H1 (cell line): ENCODE measurements at regions not wholly inside any gene's neighbourhood (a gene's known extent, or its start where the extent isn't known, plus 50 kb on each side); places are given as distances from the start of the nearest gene placed in this dataset.

ENCODE experiments used
- CREB1 ChIP-seq: IDR thresholded peaks from 2 replicates; pipeline ENCODE4 v1.6.1; 2012; ENCODE audit warnings: inconsistent platforms
- EZH2 ChIP-seq: fragments of 200-600 bp; sonication (generic); IDR thresholded peaks from 2 replicates; pipeline ENCODE4 v1.7.1; 2012; ENCODE audit warnings: low read depth, mild to moderate bottlenecking, moderate library complexity, low read length, inconsistent platforms; ENCODE audit not compliant: severe bottlenecking
- POLR2AphosphoS5 ChIP-seq: IDR thresholded peaks from 2 replicates; pipeline ENCODE4 v1.6.1; 2011; ENCODE audit warnings: low read depth, low read length
- YY1 ChIP-seq: IDR thresholded peaks from 2 replicates; pipeline ENCODE4 v1.6.1; 2011; ENCODE audit warnings: low read depth, mild to moderate bottlenecking, low read length
- TF ChIP-seq, protein P1 (sequence below), 3 experiments: IDR thresholded peaks; 1 replicate in 2 of 3; 2 replicates in 1 of 3; pipeline versions ENCODE4 v1.5.1 to v1.6.1; 2011; ENCODE audit warnings: low read length in 3 of 3, mild to moderate bottlenecking in 3 of 3, inconsistent platforms in 2 of 3, low read depth in 1 of 3, moderate library complexity in 1 of 3; ENCODE audit not compliant: insufficient read depth in 1 of 3; ENCODE audit errors: control extremely low read depth in 1 of 3
- TF ChIP-seq, protein P2 (sequence below): IDR thresholded peaks from 2 replicates; pipeline ENCODE4 v1.6.1; 2011; ENCODE audit warnings: low read length, improper control_type of control experiment
- TF ChIP-seq, protein P3 (sequence below): IDR thresholded peaks from 2 replicates; pipeline ENCODE4 v1.6.1; 2011; ENCODE audit warnings: low read depth, mild to moderate bottlenecking, low read length; ENCODE audit not compliant: insufficient read depth

DNA sequence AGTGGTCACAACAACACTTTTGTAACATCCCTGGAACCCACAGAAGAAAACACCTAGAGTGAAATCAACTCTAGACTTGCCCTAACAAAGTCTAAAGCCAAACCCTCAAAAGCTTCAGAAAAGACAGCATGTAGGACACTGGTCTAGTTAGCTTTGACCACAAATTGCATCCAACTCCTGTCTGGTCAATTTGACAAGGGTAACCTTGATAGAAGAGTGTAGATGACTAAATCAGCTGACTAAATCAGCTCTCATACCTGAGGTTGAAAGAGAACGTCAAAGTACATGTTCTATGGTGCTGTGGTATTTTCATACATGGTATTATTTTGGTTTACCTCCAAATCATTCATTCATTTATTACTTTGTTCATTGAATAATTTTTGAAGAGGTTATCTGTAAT is 272.8 kb downstream of the KLF5 start:
- TF ChIP-seq, protein P1, sequence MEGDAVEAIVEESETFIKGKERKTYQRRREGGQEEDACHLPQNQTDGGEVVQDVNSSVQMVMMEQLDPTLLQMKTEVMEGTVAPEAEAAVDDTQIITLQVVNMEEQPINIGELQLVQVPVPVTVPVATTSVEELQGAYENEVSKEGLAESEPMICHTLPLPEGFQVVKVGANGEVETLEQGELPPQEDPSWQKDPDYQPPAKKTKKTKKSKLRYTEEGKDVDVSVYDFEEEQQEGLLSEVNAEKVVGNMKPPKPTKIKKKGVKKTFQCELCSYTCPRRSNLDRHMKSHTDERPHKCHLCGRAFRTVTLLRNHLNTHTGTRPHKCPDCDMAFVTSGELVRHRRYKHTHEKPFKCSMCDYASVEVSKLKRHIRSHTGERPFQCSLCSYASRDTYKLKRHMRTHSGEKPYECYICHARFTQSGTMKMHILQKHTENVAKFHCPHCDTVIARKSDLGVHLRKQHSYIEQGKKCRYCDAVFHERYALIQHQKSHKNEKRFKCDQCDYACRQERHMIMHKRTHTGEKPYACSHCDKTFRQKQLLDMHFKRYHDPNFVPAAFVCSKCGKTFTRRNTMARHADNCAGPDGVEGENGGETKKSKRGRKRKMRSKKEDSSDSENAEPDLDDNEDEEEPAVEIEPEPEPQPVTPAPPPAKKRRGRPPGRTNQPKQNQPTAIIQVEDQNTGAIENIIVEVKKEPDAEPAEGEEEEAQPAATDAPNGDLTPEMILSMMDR (IDR thresholded peaks at IDR 0.05; ENCODE audit: control extremely low read depth in 1 of 3, insufficient read depth in 1 of 3, low read depth in 1 of 3, low read length in 3 of 3), result no peak
- TF ChIP-seq EZH2 (no peak), CREB1 (no peak), YY1 (no peak), POLR2AphosphoS5 (no peak)
- TF ChIP-seq, protein P2, sequence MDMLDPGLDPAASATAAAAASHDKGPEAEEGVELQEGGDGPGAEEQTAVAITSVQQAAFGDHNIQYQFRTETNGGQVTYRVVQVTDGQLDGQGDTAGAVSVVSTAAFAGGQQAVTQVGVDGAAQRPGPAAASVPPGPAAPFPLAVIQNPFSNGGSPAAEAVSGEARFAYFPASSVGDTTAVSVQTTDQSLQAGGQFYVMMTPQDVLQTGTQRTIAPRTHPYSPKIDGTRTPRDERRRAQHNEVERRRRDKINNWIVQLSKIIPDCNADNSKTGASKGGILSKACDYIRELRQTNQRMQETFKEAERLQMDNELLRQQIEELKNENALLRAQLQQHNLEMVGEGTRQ, result no peak
- TF ChIP-seq, protein P3, sequence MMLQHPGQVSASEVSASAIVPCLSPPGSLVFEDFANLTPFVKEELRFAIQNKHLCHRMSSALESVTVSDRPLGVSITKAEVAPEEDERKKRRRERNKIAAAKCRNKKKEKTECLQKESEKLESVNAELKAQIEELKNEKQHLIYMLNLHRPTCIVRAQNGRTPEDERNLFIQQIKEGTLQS, result no peak
